ENCODE measurements at regions not wholly inside any gene's neighbourhood (a gene's known extent, or its start where the extent isn't known, plus 50 kb on each side); places are given as distances from the start of the nearest gene placed in this dataset.

DNA sequence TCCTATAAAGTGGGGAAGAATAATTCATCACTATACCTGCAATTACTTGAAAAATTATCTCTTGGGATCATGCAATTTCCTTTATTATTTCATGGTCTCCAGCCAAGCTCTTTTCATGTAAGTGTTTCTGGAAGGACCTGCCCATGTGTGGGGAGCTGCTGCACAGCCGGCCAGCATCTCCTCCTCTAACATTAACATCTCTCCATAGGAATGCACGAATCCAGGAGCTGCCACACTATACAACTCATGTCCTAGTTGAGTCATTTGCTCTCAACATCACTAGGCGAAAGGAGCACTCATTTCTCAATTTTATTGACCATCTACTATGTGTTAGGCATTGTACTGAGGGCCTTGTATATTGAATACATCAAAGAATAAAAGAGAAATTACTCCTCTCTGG lies 144.3 kb upstream of the ERBB4 start:
- peaks cover 13% of the 10 kb centered on the region for H3K4me1 Mint-ChIP-seq (ENCODE audit: low read depth, unreplicated experiment)
- no peaks in the 10 kb centered on the region for H3K27me3 Mint-ChIP-seq (ENCODE audit: low read depth, unreplicated experiment)
- no peak overlapping the region for H3K27ac Mint-ChIP-seq (ENCODE audit: unreplicated experiment)
- no peak overlapping the region for H3K4me3 ChIP-seq (ENCODE audit: insufficient read depth, low read depth, low read length)
- no peaks in the 10 kb centered on the region for H3K4me1 ChIP-seq (ENCODE audit: insufficient read depth, low read length)
- H4K20me1 ChIP-seq (ENCODE audit: insufficient read depth, low read length), result no peaks in the 10 kb centered on the region
- no peaks in the 10 kb centered on the region for H3K27me3 ChIP-seq (ENCODE audit: insufficient read depth, low read length)
- DNase-seq (ENCODE audit: low read depth) (no peak), FAIRE-seq (no peak)
- no peaks in the 10 kb centered on the region for H3K9me3 ChIP-seq (ENCODE audit: insufficient read depth, low read depth, low read length)
- H3K36me3 Mint-ChIP-seq (ENCODE audit: low read depth, unreplicated experiment), result no peaks in the 10 kb centered on the region
- TF ChIP-seq EZH2 (IDR thresholded peaks at IDR 0.05; ENCODE audit: insufficient read depth, low read length), result no peak
- TF ChIP-seq CTCF (IDR thresholded peaks at IDR 0.05; ENCODE audit: insufficient read depth, low read depth, low read length), result no peak
- no peak overlapping the region for H2AFZ ChIP-seq (ENCODE audit: low read depth, low read length)
- H3K9ac ChIP-seq (ENCODE audit: low read length), result no peak overlapping the region
- no peak overlapping the region for H3K4me2 ChIP-seq (ENCODE audit: low read length)
- H3K27ac ChIP-seq (ENCODE audit: low read depth, low read length), result no peak overlapping the region
- no peaks in the 10 kb centered on the region for H3K79me2 ChIP-seq (ENCODE audit: insufficient read depth, low read length)
- no peaks in the 10 kb centered on the region for H3K9me3 Mint-ChIP-seq (ENCODE audit: unreplicated experiment)
- no peaks in the 10 kb centered on the region for H3K36me3 ChIP-seq (ENCODE audit: insufficient read depth, low read length)
- no peak overlapping the region for H3K4me3 Mint-ChIP-seq (ENCODE audit: unreplicated experiment)

DNA sequence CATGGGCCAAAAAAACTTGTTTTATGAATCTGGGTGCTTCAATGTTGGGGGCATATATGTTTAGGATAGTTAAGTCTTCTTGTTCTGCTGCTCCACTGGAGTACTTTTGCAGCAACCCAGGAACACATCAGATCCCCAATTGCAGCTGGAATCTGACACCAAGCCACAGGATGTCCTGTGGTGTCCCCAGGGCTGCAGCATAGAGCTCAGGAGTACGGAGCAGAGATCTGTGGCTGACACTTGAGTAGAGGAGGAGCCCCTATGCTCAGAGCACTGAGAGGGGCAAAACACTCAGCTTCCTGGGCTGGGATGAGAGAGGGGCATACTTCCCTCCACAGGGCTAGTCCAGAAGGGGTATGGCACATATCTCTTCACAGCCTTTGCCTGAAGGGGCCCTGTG lies 138.9 kb upstream of the ERBB4 start:
- Histone ChIP-seq H3K9ac (ENCODE audit: low read length) (no peak overlapping the region), H3K4me3 (ENCODE audit: insufficient read depth, low read depth, low read length) (no peak overlapping the region), H3K27ac (ENCODE audit: low read depth, low read length) (no peak overlapping the region), H3K4me1 (ENCODE audit: insufficient read depth, low read length) (no peaks in the 10 kb centered on the region), H3K4me2 (ENCODE audit: low read length) (no peak overlapping the region), H3K27me3 (ENCODE audit: insufficient read depth, low read length) (no peaks in the 10 kb centered on the region), H3K79me2 (ENCODE audit: insufficient read depth, low read length) (no peaks in the 10 kb centered on the region), H3K9me3 (ENCODE audit: insufficient read depth, low read depth, low read length) (no peaks in the 10 kb centered on the region), H3K36me3 (ENCODE audit: insufficient read depth, low read length) (no peaks in the 10 kb centered on the region), H2AFZ (ENCODE audit: low read depth, low read length) (no peak overlapping the region), H4K20me1 (ENCODE audit: insufficient read depth, low read length) (no peaks in the 10 kb centered on the region)
- TF ChIP-seq EZH2 (IDR thresholded peaks at IDR 0.05; ENCODE audit: insufficient read depth, low read length), result no peak
- no peak for TF ChIP-seq CTCF (IDR thresholded peaks at IDR 0.05; ENCODE audit: insufficient read depth, low read depth, low read length)
- H3K27ac Mint-ChIP-seq (ENCODE audit: unreplicated experiment), result no peak overlapping the region
- no peaks in the 10 kb centered on the region for H3K36me3 Mint-ChIP-seq (ENCODE audit: low read depth, unreplicated experiment)
- H3K9me3 Mint-ChIP-seq (ENCODE audit: unreplicated experiment), result peaks cover 3% of the 10 kb centered on the region
- no peaks in the 10 kb centered on the region for H3K4me1 Mint-ChIP-seq (ENCODE audit: low read depth, unreplicated experiment)
- DNase-seq (ENCODE audit: low read depth), result no peak
- H3K27me3 Mint-ChIP-seq (ENCODE audit: low read depth, unreplicated experiment), result no peaks in the 10 kb centered on the region
- H3K4me3 Mint-ChIP-seq (ENCODE audit: unreplicated experiment), result no peak overlapping the region
- no peak for FAIRE-seq

DNA sequence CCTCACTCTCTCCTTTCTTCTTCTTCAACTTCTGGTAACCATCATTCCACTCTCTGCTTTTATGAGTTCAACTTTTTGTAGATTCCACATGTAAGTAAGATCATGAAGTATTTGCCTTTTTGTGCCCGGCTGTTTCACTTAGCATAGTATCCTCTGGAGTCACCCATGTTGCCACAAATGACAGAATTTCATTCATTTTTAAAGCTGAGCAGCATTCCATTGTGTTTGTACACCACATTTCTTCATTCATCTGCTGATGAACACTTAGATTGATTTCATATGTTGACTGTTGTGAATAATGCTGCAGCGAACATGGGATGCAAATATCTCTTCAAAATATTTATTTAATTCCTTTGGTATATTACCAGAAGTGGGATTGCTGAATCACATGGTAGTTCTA lies 133.6 kb upstream of the ERBB4 start:
- Mint-ChIP-seq H3K27ac (ENCODE audit: unreplicated experiment) (no peak overlapping the region), H3K27me3 (ENCODE audit: low read depth, unreplicated experiment) (no peaks in the 10 kb centered on the region), H3K4me3 (ENCODE audit: unreplicated experiment) (no peak overlapping the region), H3K36me3 (ENCODE audit: low read depth, unreplicated experiment) (no peaks in the 10 kb centered on the region), H3K9me3 (ENCODE audit: unreplicated experiment) (peaks cover 1% of the 10 kb centered on the region), H3K4me1 (ENCODE audit: low read depth, unreplicated experiment) (no peaks in the 10 kb centered on the region)
- no peak for DNase-seq (ENCODE audit: low read depth)
- Histone ChIP-seq H3K4me1 (ENCODE audit: insufficient read depth, low read length) (no peaks in the 10 kb centered on the region), H3K27me3 (ENCODE audit: insufficient read depth, low read length) (no peaks in the 10 kb centered on the region), H3K9me3 (ENCODE audit: insufficient read depth, low read depth, low read length) (no peaks in the 10 kb centered on the region), H3K36me3 (ENCODE audit: insufficient read depth, low read length) (no peaks in the 10 kb centered on the region), H3K4me2 (ENCODE audit: low read length) (no peak overlapping the region), H3K27ac (ENCODE audit: low read depth, low read length) (no peak overlapping the region), H3K79me2 (ENCODE audit: insufficient read depth, low read length) (no peaks in the 10 kb centered on the region), H4K20me1 (ENCODE audit: insufficient read depth, low read length) (no peaks in the 10 kb centered on the region), H3K9ac (ENCODE audit: low read length) (no peak overlapping the region), H2AFZ (ENCODE audit: low read depth, low read length) (no peak overlapping the region), H3K4me3 (ENCODE audit: insufficient read depth, low read depth, low read length) (no peak overlapping the region)
- FAIRE-seq, result no peak
- TF ChIP-seq EZH2 (IDR thresholded peaks at IDR 0.05; ENCODE audit: insufficient read depth, low read length), result no peak
- TF ChIP-seq CTCF (IDR thresholded peaks at IDR 0.05; ENCODE audit: insufficient read depth, low read depth, low read length), result no peak
